ENCODE measurements at regions not wholly inside any gene's neighbourhood (a gene's known extent, or its start where the extent isn't known, plus 50 kb on each side); places are given as distances from the start of the nearest gene placed in this dataset.
A peak's percentile ranks its signal among the peaks of the same experiment; 100 is the strongest.

DNA sequence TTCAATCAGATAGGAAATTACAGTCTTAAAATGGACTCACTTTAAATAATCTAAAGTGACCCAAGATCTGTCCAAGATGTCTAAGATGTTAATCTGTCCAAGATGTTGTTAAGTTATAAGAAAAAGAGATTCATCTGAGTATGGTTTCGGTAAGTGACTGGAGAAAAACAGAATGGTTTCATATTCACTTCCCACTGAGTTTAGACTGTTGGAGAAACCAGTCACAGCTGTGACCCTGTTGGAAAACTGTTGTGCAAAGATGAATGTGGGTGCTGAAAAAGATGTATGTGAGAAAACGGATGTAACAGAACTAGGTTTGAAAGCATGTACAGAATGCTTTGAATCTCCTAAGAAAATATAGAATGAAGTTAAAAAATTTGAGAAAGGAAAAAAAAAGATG lies 325.9 kb downstream of the COL12A1 start:
- Mint-ChIP-seq H3K36me3 (ENCODE audit: low read depth, unreplicated experiment) (no peaks in the 10 kb centered on the region), H3K27ac (ENCODE audit: unreplicated experiment) (no peak overlapping the region), H3K9me3 (ENCODE audit: unreplicated experiment) (peaks cover 8% of the 10 kb centered on the region), H3K27me3 (ENCODE audit: low read depth, unreplicated experiment) (no peaks in the 10 kb centered on the region), H3K4me3 (ENCODE audit: unreplicated experiment) (no peak overlapping the region), H3K4me1 (ENCODE audit: low read depth, unreplicated experiment) (peaks cover 21% of the 10 kb centered on the region)
- Histone ChIP-seq H3K4me3 (ENCODE audit: insufficient read depth, low read depth, low read length) (no peak overlapping the region), H2AFZ (ENCODE audit: low read depth, low read length) (no peak overlapping the region), H3K79me2 (ENCODE audit: insufficient read depth, low read length) (no peaks in the 10 kb centered on the region), H3K4me1 (ENCODE audit: insufficient read depth, low read length) (no peaks in the 10 kb centered on the region), H3K36me3 (ENCODE audit: insufficient read depth, low read length) (no peaks in the 10 kb centered on the region), H3K9ac (ENCODE audit: low read length) (no peak overlapping the region), H3K27me3 (ENCODE audit: insufficient read depth, low read length) (no peaks in the 10 kb centered on the region), H3K4me2 (ENCODE audit: low read length) (no peak overlapping the region), H3K27ac (ENCODE audit: low read depth, low read length) (no peak overlapping the region), H4K20me1 (ENCODE audit: insufficient read depth, low read length) (no peaks in the 10 kb centered on the region), H3K9me3 (ENCODE audit: insufficient read depth, low read depth, low read length) (no peaks in the 10 kb centered on the region)
- no peak for FAIRE-seq
- TF ChIP-seq CTCF (IDR thresholded peaks at IDR 0.05; ENCODE audit: insufficient read depth, low read depth, low read length) (no peak), EZH2 (IDR thresholded peaks at IDR 0.05; ENCODE audit: insufficient read depth, low read length) (no peak)
- no peak for DNase-seq (ENCODE audit: low read depth)

GRCh38 chr6:74879234-74879633 lies 326.6 kb downstream of the COL12A1 start:
- no peaks in the 10 kb centered on the region for H3K36me3 Mint-ChIP-seq (ENCODE audit: low read depth, unreplicated experiment)

More at GRCh38 chr6:74879234-74879633, 326.6 kb downstream of the COL12A1 start:
- no peak overlapping the region for H3K9ac ChIP-seq (ENCODE audit: low read length)
- FAIRE-seq (no peak), DNase-seq (ENCODE audit: low read depth) (peak; percentile 78)
- H3K4me2 ChIP-seq (ENCODE audit: low read length): no peak overlapping the region
- H3K27ac Mint-ChIP-seq (ENCODE audit: unreplicated experiment): peak overlapping the region; percentile 48
- no peaks in the 10 kb centered on the region for H3K36me3 ChIP-seq (ENCODE audit: insufficient read depth, low read length)
- peaks cover 23% of the 10 kb centered on the region for H3K4me1 Mint-ChIP-seq (ENCODE audit: low read depth, unreplicated experiment)
- H3K9me3 Mint-ChIP-seq (ENCODE audit: unreplicated experiment): peaks cover 3% of the 10 kb centered on the region
- no peak overlapping the region for H3K27ac ChIP-seq (ENCODE audit: low read depth, low read length)
- H3K79me2 ChIP-seq (ENCODE audit: insufficient read depth, low read length): no peaks in the 10 kb centered on the region
- TF ChIP-seq EZH2 (IDR thresholded peaks at IDR 0.05; ENCODE audit: insufficient read depth, low read length): no peak
- TF ChIP-seq CTCF (IDR thresholded peaks at IDR 0.05; ENCODE audit: insufficient read depth, low read depth, low read length): no peak
- no peaks in the 10 kb centered on the region for H3K4me1 ChIP-seq (ENCODE audit: insufficient read depth, low read length)
- no peaks in the 10 kb centered on the region for H3K9me3 ChIP-seq (ENCODE audit: insufficient read depth, low read depth, low read length)
- H3K27me3 Mint-ChIP-seq (ENCODE audit: low read depth, unreplicated experiment): no peaks in the 10 kb centered on the region
- H3K4me3 ChIP-seq (ENCODE audit: insufficient read depth, low read depth, low read length): no peak overlapping the region
- H3K4me3 Mint-ChIP-seq (ENCODE audit: unreplicated experiment): no peak overlapping the region
- no peaks in the 10 kb centered on the region for H3K27me3 ChIP-seq (ENCODE audit: insufficient read depth, low read length)
- no peak overlapping the region for H2AFZ ChIP-seq (ENCODE audit: low read depth, low read length)
- H4K20me1 ChIP-seq (ENCODE audit: insufficient read depth, low read length): no peaks in the 10 kb centered on the region

All from astrocyte (in vitro differentiated cells and primary cell).